OCI-LY1 (cell line): ENCODE measurements at regions not wholly inside any gene's neighbourhood (a gene's known extent, or its start where the extent isn't known, plus 50 kb on each side); places are given as distances from the start of the nearest gene placed in this dataset.

Source experiments
- H2AFZ ChIP-seq: fragments of 200-600 bp; sonication (generic), shearing (Covaris generic); 2 replicates; pipeline ENCODE4 v1.6.0; 2014; ENCODE audit warnings: antibody characterized with exemption, mild to moderate bottlenecking, low read length
- H3F3A ChIP-seq: fragments of 200-600 bp; sonication (generic), shearing (Covaris generic); 2 replicates; pipeline ENCODE4 v1.6.0; 2014; ENCODE audit warnings: mild to moderate bottlenecking, antibody characterized with exemption, low read length, moderate library complexity; ENCODE audit not compliant: insufficient read depth
- H3K27ac ChIP-seq: fragments of 200-600 bp; sonication (generic); 2 replicates; pipeline ENCODE4 v1.5.1; 2014; ENCODE audit warnings: low read length, mixed run types, mild to moderate bottlenecking, low read depth; ENCODE audit not compliant: poor library complexity, severe bottlenecking
- H3K27me3 ChIP-seq: fragments of 200-600 bp; sonication (generic); 2 replicates; pipeline ENCODE4 v1.6.0; 2014; ENCODE audit warnings: antibody characterized with exemption, mild to moderate bottlenecking, low read length, moderate library complexity; ENCODE audit not compliant: insufficient read depth
- H3K36me3 ChIP-seq: fragments of 200-600 bp; sonication (generic); 2 replicates; pipeline ENCODE4 v1.6.1; 2014; ENCODE audit warnings: mild to moderate bottlenecking, antibody characterized with exemption, low read length, moderate library complexity, mixed read lengths; ENCODE audit not compliant: insufficient read depth
- H3K4me1 ChIP-seq: fragments of 200-600 bp; sonication (generic); 2 replicates; pipeline ENCODE4 v1.5.1; 2014; ENCODE audit warnings: mild to moderate bottlenecking, low read length, moderate library complexity; ENCODE audit not compliant: insufficient read depth, severe bottlenecking
- H3K4me2 ChIP-seq: fragments of 200-600 bp; sonication (generic), shearing (Covaris generic); 2 replicates; pipeline ENCODE4 v1.6.1; 2014; ENCODE audit warnings: low read length
- H3K4me3 ChIP-seq: fragments of 200-600 bp; sonication (generic); 2 replicates; pipeline ENCODE4 v1.5.1; 2014; ENCODE audit warnings: low read length, low read depth, mild to moderate bottlenecking, mixed read lengths; ENCODE audit not compliant: poor library complexity, severe bottlenecking
- H3K79me2 ChIP-seq: fragments of 200-600 bp; shearing (Covaris generic); 2 replicates; pipeline ENCODE4 v1.6.1; 2016; ENCODE audit warnings: mixed run types, low read length, mixed read lengths; ENCODE audit not compliant: insufficient read depth
- H3K9ac ChIP-seq: fragments of 200-600 bp; sonication (generic), shearing (Covaris generic); 2 replicates; pipeline ENCODE4 v1.6.1; 2014; ENCODE audit warnings: mild to moderate bottlenecking, low read length, mixed read lengths
- H3K9me2 ChIP-seq: fragments of 200-600 bp; sonication (generic), shearing (Covaris generic); 2 replicates; pipeline ENCODE4 v1.6.1; 2014; ENCODE audit warnings: low read depth, mild to moderate bottlenecking, low read length, mixed read lengths
- H3K9me3 ChIP-seq: fragments of 200-600 bp; shearing (Covaris generic); 2 replicates; pipeline ENCODE4 v1.6.1; 2014; ENCODE audit warnings: low read length, mixed read lengths
- H4K20me1 ChIP-seq: fragments of 200-600 bp; sonication (generic), shearing (Covaris generic); 2 replicates; pipeline ENCODE4 v1.6.0; 2016; ENCODE audit warnings: mild to moderate bottlenecking, low read length; ENCODE audit not compliant: insufficient read depth
- EZH2 ChIP-seq: fragments of 200-600 bp; sonication (generic), shearing (Covaris generic); IDR thresholded peaks from 2 replicates; pipeline ENCODE4 v1.8.0; 2017; ENCODE audit warnings: borderline replicate concordance, mixed run types, mild to moderate bottlenecking, antibody characterized with exemption, low read length, moderate library complexity, mixed read lengths
- TF ChIP-seq, protein P1 (sequence below): fragments of 200-600 bp; sonication (generic), shearing (Covaris generic); IDR thresholded peaks from 2 replicates; pipeline ENCODE4 v1.5.1; 2017; ENCODE audit warnings: mild to moderate bottlenecking, antibody characterized with exemption, low read length, moderate library complexity, mixed read lengths

GRCh38 chr10:25675615-25676014 is 258.4 kb upstream of the MYO3A start:
- no peak overlapping the region for H3K4me2 ChIP-seq
- H3K9me2 ChIP-seq = no peaks in the 10 kb centered on the region
- no peaks in the 10 kb centered on the region for H4K20me1 ChIP-seq
- no peak overlapping the region for H3K4me3 ChIP-seq
- H3K4me1 ChIP-seq = no peaks in the 10 kb centered on the region
- no peaks in the 10 kb centered on the region for H3K79me2 ChIP-seq
- H3K27ac ChIP-seq = no peak overlapping the region
- H3K9ac ChIP-seq = no peak overlapping the region
- no peak for TF ChIP-seq EZH2
- TF ChIP-seq, protein P1, sequence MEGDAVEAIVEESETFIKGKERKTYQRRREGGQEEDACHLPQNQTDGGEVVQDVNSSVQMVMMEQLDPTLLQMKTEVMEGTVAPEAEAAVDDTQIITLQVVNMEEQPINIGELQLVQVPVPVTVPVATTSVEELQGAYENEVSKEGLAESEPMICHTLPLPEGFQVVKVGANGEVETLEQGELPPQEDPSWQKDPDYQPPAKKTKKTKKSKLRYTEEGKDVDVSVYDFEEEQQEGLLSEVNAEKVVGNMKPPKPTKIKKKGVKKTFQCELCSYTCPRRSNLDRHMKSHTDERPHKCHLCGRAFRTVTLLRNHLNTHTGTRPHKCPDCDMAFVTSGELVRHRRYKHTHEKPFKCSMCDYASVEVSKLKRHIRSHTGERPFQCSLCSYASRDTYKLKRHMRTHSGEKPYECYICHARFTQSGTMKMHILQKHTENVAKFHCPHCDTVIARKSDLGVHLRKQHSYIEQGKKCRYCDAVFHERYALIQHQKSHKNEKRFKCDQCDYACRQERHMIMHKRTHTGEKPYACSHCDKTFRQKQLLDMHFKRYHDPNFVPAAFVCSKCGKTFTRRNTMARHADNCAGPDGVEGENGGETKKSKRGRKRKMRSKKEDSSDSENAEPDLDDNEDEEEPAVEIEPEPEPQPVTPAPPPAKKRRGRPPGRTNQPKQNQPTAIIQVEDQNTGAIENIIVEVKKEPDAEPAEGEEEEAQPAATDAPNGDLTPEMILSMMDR = no peak
- H3K27me3 ChIP-seq = no peaks in the 10 kb centered on the region
- no peaks in the 10 kb centered on the region for H3K9me3 ChIP-seq
- no peaks in the 10 kb centered on the region for H3K36me3 ChIP-seq
- no peak overlapping the region for H2AFZ ChIP-seq
- no peaks in the 10 kb centered on the region for H3F3A ChIP-seq

DNA sequence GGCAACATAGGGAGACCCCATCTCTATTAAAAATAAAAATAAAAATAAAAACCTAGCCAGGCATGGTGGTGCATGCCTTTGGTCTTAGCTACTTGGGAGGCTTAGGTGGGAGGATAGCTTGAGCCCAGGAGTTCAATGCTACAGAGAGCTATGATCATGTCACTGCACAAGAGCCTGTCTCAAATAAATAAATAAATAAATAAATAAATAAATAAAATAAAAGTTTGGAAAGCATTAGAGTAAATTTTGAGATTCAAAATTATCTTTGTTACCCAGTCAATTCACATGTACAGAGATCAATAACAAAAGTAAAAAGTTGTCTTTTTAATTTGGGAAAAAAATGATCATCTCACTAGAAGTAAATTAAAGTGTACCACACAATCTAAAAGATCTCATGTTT is 255.8 kb upstream of the MYO3A start:
- H2AFZ ChIP-seq = no peak overlapping the region
- no peak overlapping the region for H3K9ac ChIP-seq
- H3K36me3 ChIP-seq = no peaks in the 10 kb centered on the region
- no peak overlapping the region for H3K4me2 ChIP-seq
- H3K4me3 ChIP-seq = no peak overlapping the region
- H3K79me2 ChIP-seq = no peaks in the 10 kb centered on the region
- TF ChIP-seq EZH2 = no peak
- TF ChIP-seq, protein P1 = no peak
- no peaks in the 10 kb centered on the region for H3K9me3 ChIP-seq
- H3F3A ChIP-seq = no peaks in the 10 kb centered on the region
- H3K4me1 ChIP-seq = no peaks in the 10 kb centered on the region
- H4K20me1 ChIP-seq = no peaks in the 10 kb centered on the region
- no peaks in the 10 kb centered on the region for H3K9me2 ChIP-seq
- H3K27me3 ChIP-seq = no peaks in the 10 kb centered on the region
- no peak overlapping the region for H3K27ac ChIP-seq

DNA sequence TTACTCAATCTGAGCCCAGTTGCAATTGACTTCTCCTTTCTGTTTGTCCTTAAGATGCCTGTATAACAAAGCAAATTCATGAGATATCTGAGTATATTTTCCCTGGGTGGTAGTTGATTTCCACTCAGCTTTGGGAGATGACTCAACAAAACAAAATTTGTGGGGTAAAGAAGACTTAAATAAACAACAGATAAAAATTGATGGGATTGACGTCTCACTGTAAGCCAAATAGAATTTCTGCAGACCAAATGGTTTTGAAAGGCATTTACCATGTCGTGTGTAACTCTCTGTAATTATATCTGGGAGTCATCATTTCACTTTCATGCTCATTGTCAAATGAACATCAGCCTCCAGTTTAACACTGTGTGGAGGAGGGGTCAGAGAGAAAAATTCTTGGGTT is 255.4 kb upstream of the MYO3A start:
- Histone ChIP-seq H3K9me3 (no peaks in the 10 kb centered on the region), H3K9ac (no peak overlapping the region), H3K4me1 (no peaks in the 10 kb centered on the region), H3K4me3 (no peak overlapping the region), H2AFZ (no peak overlapping the region), H3K36me3 (no peaks in the 10 kb centered on the region), H3K79me2 (no peaks in the 10 kb centered on the region), H3K9me2 (no peaks in the 10 kb centered on the region), H3F3A (no peaks in the 10 kb centered on the region), H3K4me2 (no peak overlapping the region), H3K27ac (no peak overlapping the region), H4K20me1 (no peaks in the 10 kb centered on the region), H3K27me3 (no peaks in the 10 kb centered on the region)
- no peak for TF ChIP-seq EZH2
- TF ChIP-seq, protein P1 = no peak
